ENCODE measurements at regions not wholly inside any gene's neighbourhood (a gene's known extent, or its start where the extent isn't known, plus 50 kb on each side); places are given as distances from the start of the nearest gene placed in this dataset.

DNA sequence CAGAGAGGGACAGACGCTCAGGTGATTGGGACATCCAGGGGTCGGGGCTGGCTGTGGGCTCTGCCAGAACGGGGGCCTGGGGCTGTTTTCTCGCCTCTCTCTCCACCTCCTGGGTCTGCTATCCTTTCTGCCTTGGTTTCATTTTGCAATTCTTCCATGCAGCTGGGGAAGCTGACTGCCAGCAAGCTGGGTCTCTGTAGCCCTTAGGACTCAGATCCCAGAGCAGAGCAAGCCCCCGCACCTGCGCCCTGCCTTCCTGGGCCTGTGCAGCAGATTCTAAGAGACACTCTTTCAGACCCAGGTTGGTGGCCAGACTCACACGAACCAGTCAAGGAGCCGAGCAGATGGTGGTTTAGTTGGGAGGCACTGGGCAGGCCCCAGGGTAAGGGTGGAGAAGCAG is 59.1 kb upstream of the GRPEL1 start:
- DNase-seq: no peak

DNA sequence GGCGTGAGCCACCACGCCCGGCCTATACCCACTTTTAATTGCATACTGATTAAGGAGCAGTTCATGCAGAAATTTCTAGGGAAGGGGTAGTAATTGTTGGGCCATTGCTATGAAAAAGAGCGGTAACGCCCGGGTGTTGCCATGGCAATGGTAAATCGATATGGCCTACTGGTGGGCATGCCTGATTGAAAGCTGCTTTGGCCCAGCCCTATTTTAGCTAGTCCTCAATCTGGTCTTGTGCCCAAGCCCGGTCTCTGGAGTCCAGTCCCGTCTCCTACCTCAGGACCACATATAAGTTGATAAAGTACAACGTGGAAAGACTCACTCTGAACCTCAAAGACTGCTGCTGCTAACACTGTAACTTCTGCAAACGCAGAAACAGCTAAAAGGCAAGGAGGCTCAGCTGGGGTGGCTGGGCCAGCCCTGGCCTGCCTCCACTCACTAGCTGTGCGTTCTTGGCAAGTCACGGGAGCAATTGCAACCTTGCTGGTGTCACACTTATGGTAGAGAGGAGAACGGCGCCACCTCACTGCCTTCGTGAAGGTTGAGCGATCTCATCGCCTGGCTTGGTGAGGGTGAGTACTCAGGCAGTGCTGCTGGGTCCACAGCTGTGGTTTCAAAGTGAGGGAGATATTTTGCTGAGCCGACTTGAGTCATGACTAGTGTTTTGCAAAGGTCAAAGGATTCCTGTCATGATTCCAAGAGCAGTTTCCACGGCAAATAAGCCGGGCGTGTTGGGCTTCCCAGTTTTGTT is 57.0 kb upstream of the GRPEL1 start:
- peak; percentile 65 for DNase-seq

DNA sequence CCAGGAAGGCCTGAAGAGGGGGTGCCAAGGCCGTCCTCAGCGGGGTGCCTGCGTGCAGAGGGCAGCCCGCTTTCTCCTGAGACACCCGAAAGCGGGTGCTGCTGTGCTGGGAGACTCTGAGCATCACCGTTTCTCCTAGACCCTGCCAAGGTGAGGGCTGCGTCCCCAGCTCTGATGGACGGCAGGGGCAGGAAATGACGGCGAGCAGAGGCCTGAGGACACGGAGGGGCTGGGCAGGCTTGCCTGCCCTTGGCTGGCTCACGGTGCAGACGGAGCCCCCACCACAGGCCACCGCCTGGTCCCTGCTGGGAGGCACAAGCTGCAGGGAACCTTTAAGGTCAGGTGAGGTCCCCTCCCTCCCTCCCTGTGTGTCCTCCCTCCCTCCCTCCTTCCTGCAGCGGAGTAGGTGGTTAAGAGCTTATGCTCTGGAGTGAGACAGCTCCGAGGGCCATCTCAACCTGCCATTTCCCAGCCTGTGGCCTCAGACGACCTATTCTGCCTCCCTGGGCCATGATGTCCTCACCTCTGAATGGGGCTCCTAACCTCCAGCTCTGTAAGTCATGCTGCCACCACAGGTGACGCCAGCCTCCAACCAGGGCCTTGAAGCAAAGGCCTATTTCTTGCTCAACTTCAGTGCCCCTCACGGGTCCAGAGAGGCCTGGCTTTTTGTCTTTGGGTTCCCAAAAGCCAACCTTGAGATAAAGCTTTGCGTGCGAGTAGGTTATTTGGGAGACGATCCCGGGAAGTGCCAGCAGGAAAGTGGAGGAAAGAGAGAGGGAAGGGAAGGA is 54.2 kb upstream of the GRPEL1 start:
- no peak for DNase-seq

GRCh38 chr4:7121174-7121573 is 53.3 kb upstream of the GRPEL1 start:
- DNase-seq: no peak

GRCh38 chr4:7120341-7120740 is 52.5 kb upstream of the GRPEL1 start:
- DNase-seq: no peak

GRCh38 chr4:7118013-7118832 is 50.4 kb upstream of the GRPEL1 start:
- DNase-seq: no peak
